Fibroblast of mammary gland (primary cell): ENCODE measurements at regions not wholly inside any gene's neighbourhood (a gene's known extent, or its start where the extent isn't known, plus 50 kb on each side); places are given as distances from the start of the nearest gene placed in this dataset.
"Not testable (repeated sequence)": the region's sequence is repeated elsewhere in the genome, so short reads cannot be mapped to it uniquely, and the experiment has no call there.

Experiments
- DNase-seq: peaks from one replicate; pipeline ENCODE4 v3.0.0-alpha.2; 2010; ENCODE audit warnings: low read depth
- H3K4me3 ChIP-seq: 2 replicates; pipeline ENCODE4 v1.5.1; 2011; ENCODE audit warnings: low read depth, mild to moderate bottlenecking, low read length, moderate library complexity; ENCODE audit not compliant: control insufficient read depth
- CTCF ChIP-seq: conservative IDR thresholded peaks from 2 replicates; pipeline ENCODE4 v1.5.1; 2011; ENCODE audit warnings: low read depth, low read length, inconsistent platforms; ENCODE audit not compliant: control insufficient read depth, insufficient read depth

- DNase-seq: no peak
- TF ChIP-seq CTCF: no peak
- no peak overlapping the region for H3K4me3 ChIP-seq
Observed at GRCh38 chr20:43355610-43356009, 102.1 kb upstream of the SRSF6 start.

DNA sequence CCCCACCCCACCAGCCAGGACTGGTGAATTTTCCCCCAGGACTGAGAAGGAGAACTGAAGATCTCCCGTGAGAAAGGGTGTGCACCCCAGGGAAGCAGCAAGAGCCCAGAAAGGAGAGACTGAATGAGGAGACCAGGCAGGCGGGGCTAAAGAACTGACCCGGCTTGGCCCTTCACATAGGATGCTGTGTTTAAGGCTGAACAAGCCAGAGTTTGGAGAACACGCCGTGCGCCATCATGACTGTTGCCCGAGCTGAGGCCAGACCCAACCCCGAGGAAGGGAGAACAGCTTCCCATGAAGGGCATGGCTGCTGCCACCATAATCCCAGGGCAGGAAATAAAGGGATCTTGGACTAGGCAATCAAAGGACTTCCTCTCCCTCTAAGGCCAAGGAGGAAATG is 104.7 kb upstream of the SRSF6 start:
- no peak for TF ChIP-seq CTCF
- no peak for DNase-seq
- H3K4me3 ChIP-seq: no peak overlapping the region

- DNase-seq, H3K4me3 ChIP-seq: not testable (repeated sequence)
Observed at GRCh38 chr20:43350694-43351093, 107.0 kb upstream of the SRSF6 start.

DNA sequence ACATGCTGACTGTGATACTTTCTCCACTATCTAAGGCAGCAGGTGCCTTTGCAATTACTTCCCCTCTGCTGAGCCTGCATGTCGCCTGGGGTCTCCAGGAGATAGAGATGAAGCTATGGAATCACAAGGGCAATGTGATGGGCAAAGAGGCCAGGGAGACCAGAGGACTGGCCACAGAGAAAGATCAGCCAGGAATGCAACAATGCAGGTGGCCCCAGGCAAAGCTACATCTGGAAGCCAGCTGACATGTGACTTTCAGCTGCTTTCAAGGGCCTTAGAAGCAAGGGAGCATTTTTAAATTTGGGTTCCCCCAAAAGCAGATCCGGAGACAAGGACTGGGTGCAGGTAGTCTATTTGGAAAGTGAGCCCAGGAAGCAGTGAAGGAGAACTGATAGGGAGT is 107.9 kb upstream of the SRSF6 start:
- no peak for TF ChIP-seq CTCF
- no peak for DNase-seq
- H3K4me3 ChIP-seq: no peak overlapping the region

GRCh38 chr20:43347839-43348238 is 109.9 kb upstream of the SRSF6 start:
- DNase-seq, H3K4me3 ChIP-seq: not testable (repeated sequence)

DNA sequence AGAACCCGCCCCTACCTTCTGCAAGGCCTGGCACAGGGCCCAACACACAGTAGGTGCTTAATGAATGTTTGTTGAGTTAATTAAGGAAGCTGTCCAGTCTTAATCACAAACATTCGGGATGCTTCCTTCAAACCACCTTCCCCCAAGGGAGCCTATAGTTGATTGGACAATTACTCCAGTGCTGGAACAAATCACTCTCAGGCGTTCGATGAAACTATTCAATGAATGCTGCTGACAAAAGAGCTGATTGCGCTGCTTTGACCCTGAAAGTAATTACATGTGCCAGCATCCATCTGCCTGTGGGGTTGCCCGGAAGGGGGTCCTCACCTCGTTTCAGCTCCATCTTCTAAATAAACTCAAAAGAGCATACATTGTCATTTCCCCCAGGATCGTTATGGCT is 112.0 kb upstream of the SRSF6 start:
- no peak overlapping the region for H3K4me3 ChIP-seq
- no peak for TF ChIP-seq CTCF
- DNase-seq: no peak

DNA sequence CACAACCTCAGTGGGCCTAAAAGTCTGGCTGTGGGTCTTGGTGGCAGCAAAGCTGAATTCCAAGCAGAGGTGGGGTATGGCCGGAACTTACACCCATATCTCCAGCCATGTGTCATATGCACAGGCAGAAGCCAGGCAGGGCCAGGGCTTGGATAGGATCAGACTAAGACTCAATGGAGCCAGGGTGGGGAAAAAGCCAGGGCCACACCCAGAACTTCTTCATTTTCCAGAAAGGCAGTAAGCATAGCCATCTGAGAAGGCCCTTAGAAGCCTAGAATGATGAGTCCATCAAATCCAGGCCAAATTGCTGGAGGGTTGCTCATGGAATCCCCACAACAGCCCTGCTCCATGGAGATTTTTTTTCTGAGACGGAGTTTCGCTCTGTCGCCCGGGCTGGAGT is 116.2 kb upstream of the SRSF6 start:
- no peak for TF ChIP-seq CTCF
- DNase-seq: no peak
- no peak overlapping the region for H3K4me3 ChIP-seq

DNA sequence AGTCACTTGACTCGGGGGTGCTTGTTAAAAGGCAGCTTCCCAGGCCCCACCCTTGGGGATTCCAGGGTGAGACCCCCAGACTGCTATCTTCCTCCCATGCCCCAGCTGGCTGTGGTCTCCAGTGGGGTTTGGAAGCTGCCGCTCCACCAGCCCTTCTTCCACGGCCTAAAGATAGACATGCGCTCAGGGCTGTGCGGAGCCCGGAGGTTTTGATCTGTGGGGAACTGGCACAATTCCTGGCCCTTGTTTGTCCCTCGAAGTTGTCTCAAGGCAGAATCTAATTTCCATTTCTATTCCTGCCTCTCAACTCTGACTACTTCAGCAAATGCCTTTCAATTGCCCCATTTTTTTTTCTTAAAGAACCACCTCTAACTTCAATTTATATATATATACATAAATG is 120.7 kb upstream of the SRSF6 start:
- no peak for TF ChIP-seq CTCF
- DNase-seq: no peak
- no peak overlapping the region for H3K4me3 ChIP-seq
